ENCODE measurements at regions not wholly inside any gene's neighbourhood (a gene's known extent, or its start where the extent isn't known, plus 50 kb on each side); places are given as distances from the start of the nearest gene placed in this dataset.

DNA sequence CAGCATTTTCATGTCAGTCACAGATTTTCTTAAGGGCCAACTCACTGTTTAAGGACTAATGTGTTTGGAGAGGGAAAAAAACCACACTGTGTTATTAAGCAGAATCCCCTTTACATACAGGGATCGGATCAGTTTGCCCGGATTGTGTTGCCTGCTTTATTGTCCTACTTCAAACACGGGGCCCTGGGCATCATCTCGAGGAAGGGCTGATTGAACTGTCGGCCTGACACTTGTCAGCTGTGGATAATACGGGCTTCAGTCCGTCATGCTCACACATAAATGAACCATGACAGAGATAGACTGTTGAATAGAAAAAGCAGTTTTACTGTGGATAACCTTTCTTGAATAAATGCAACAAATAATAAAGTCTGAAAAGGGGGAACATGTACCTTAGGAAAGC lies 325.0 kb downstream of the ZSWIM6 start:
- H4K91ac ChIP-seq (replicated peaks; ENCODE audit: insufficient read length, low read length) = no peak overlapping the region
- no peak overlapping the region for H3K23ac ChIP-seq (ENCODE audit: insufficient read length)
- H3K56ac ChIP-seq (replicated peaks; ENCODE audit: insufficient read length, low read depth, low read length) = no peak overlapping the region
- no peak overlapping the region for H2BK120ac ChIP-seq (replicated peaks; ENCODE audit: low read depth, low read length)
- FAIRE-seq (no peak), DNase-seq (ENCODE audit: low read depth in 1 of 2, low spot score in 2 of 2) (no peak)
- POLR2A ChIA-PET (ENCODE audit: partially characterized antibody) = no interaction called here
- H3K14ac ChIP-seq (ENCODE audit: insufficient read length) = no peak overlapping the region
- TF ChIP-seq, protein P1, sequence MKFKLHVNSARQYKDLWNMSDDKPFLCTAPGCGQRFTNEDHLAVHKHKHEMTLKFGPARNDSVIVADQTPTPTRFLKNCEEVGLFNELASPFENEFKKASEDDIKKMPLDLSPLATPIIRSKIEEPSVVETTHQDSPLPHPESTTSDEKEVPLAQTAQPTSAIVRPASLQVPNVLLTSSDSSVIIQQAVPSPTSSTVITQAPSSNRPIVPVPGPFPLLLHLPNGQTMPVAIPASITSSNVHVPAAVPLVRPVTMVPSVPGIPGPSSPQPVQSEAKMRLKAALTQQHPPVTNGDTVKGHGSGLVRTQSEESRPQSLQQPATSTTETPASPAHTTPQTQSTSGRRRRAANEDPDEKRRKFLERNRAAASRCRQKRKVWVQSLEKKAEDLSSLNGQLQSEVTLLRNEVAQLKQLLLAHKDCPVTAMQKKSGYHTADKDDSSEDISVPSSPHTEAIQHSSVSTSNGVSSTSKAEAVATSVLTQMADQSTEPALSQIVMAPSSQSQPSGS (IDR thresholded peaks at IDR 0.05; ENCODE audit: low read length) = no peak
- TF ChIP-seq, protein P2, sequence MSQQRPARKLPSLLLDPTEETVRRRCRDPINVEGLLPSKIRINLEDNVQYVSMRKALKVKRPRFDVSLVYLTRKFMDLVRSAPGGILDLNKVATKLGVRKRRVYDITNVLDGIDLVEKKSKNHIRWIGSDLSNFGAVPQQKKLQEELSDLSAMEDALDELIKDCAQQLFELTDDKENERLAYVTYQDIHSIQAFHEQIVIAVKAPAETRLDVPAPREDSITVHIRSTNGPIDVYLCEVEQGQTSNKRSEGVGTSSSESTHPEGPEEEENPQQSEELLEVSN (IDR thresholded peaks at IDR 0.05) = no peak
- TF ChIP-seq TEAD4 (IDR thresholded peaks at IDR 0.05; ENCODE audit: low read depth, low read length) (no peak), CTBP2 (IDR thresholded peaks at IDR 0.05; ENCODE audit: borderline replicate concordance, insufficient read depth, insufficient read length, low read length) (no peak), TAF1 (IDR thresholded peaks at IDR 0.05; ENCODE audit: low read depth, low read length) (no peak), GABPA (IDR thresholded peaks at IDR 0.05; ENCODE audit: borderline replicate concordance, insufficient read depth, low read length) (no peak), TCF12 (IDR thresholded peaks at IDR 0.05; ENCODE audit: low read depth, low read length) (no peak)
- TF ChIP-seq, protein P3, sequence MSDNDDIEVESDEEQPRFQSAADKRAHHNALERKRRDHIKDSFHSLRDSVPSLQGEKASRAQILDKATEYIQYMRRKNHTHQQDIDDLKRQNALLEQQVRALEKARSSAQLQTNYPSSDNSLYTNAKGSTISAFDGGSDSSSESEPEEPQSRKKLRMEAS (IDR thresholded peaks at IDR 0.05) = no peak
- no peaks in the 10 kb centered on the region; the same call in 1 of the 2 replicates for H3K23me2 ChIP-seq (ENCODE audit: low read depth, low read length)
- no peak overlapping the region for H3K27ac ChIP-seq (ENCODE audit: low read depth, low read length)
- no peak overlapping the region for H2BK15ac ChIP-seq (ENCODE audit: low read length)
- peaks cover 0 to 2% (median 0%) of the 10 kb centered on the region in 4 experiments; a peak in 1 of 7 replicates for H3K27me3 ChIP-seq (replicated peaks in 1 of 4; ENCODE audit: control insufficient read depth in 3 of 4, extremely low read depth in 1 of 4, insufficient read depth in 3 of 4, low read length in 3 of 4)
- H3K79me2 ChIP-seq (ENCODE audit: control insufficient read depth in 1 of 2, insufficient read depth in 2 of 2, low read length in 2 of 2) = no peaks in the 10 kb centered on the region; a peak in 1 of 4 replicates
- H3K4me1 ChIP-seq (replicated peaks in 1 of 4; ENCODE audit: control insufficient read depth in 3 of 4, insufficient read depth in 4 of 4, low read length in 3 of 4) = peaks cover 3 to 8% (median 5%) of the 10 kb centered on the region in 4 experiments
- H3K18ac ChIP-seq (ENCODE audit: extremely low read depth, low read length) = no peak overlapping the region
- H3K4me3 ChIP-seq (ENCODE audit: extremely low read depth in 1 of 4, insufficient read depth in 2 of 4, low read depth in 3 of 4, low read length in 4 of 4) = no peak overlapping the region
- no peaks in the 10 kb centered on the region for H4K20me1 ChIP-seq (replicated peaks in 1 of 2; ENCODE audit: control insufficient read depth in 1 of 2, insufficient read depth in 2 of 2, low read length in 2 of 2)
- H3K9me3 ChIP-seq (ENCODE audit: insufficient read depth in 2 of 2, low read depth in 1 of 2, low read length in 1 of 2) = no peaks in the 10 kb centered on the region
- 93% methylated on average over 7 of the region's 7 CpGs; no CpG with 5 or more reads in 1 of the 2 experiments for WGBS, 2 experiments (ENCODE audit: extremely low coverage in 1 of 2, insufficient coverage in 1 of 2, insufficient read length in 1 of 2, insufficient replicate concordance in 2 of 2, low coverage in 1 of 2, low lambda C conversion rate in 2 of 2, missing lambda C conversion rate in 1 of 2)
- CTCF ChIA-PET (ENCODE audit: partially characterized antibody) = interaction anchor here (0.8 to 4.2 kb wide), 12 partner anchors 15 to 294 kb away, joined by 3 to 51 read pairs (median 6); no protein-coding TSS in a partner anchor
- no peak overlapping the region for H4K5ac ChIP-seq (ENCODE audit: insufficient read length, low read depth, low read length)
- no peak overlapping the region for H4K8ac ChIP-seq (ENCODE audit: extremely low read depth, insufficient read depth, low read length)
- no peak overlapping the region for H3K4me2 ChIP-seq (ENCODE audit: insufficient read depth in 1 of 2, low read depth in 2 of 2, low read length in 2 of 2)
- H2BK5ac ChIP-seq (ENCODE audit: low read depth, low read length) = no peak overlapping the region
- H2BK12ac ChIP-seq (ENCODE audit: low read depth, low read length) = no peak overlapping the region
- no peak overlapping the region for H3K9ac ChIP-seq (replicated peaks in 1 of 4; ENCODE audit: extremely low read depth in 1 of 4, low read depth in 3 of 4, low read length in 3 of 4)
- H3K4ac ChIP-seq (replicated peaks; ENCODE audit: insufficient read length, low read depth, low read length) = no peak overlapping the region
- H2BK20ac ChIP-seq (ENCODE audit: low read length) = no peak overlapping the region
- no peaks in the 10 kb centered on the region for H3K36me3 ChIP-seq (ENCODE audit: control insufficient read depth in 2 of 4, insufficient read depth in 4 of 4, low read length in 3 of 4)
- H2AFZ ChIP-seq (ENCODE audit: low read length) = no peak overlapping the region
- H3K79me1 ChIP-seq (ENCODE audit: low read depth, low read length) = no peaks in the 10 kb centered on the region
- H2AK5ac ChIP-seq (ENCODE audit: low read depth, low read length) = no peak overlapping the region
